NT2/D1 (cell line): ENCODE measurements at regions not wholly inside any gene's neighbourhood (a gene's known extent, or its start where the extent isn't known, plus 50 kb on each side); places are given as distances from the start of the nearest gene placed in this dataset.

Experiments used
- DNase-seq: peaks from one replicate; pipeline ENCODE4 v3.0.0-alpha.2; 2011; ENCODE audit warnings: low read depth, low spot score
- H3K27me3 ChIP-seq: 2 replicates; pipeline ENCODE4 v1.6.0; 2011; ENCODE audit warnings: mild to moderate bottlenecking; ENCODE audit not compliant: insufficient read length, insufficient read depth
- H3K36me3 ChIP-seq: 2 replicates; pipeline ENCODE4 v1.6.1; 2011; ENCODE audit warnings: mild to moderate bottlenecking, low read length, mixed read lengths; ENCODE audit not compliant: insufficient read depth, insufficient read length
- H3K4me1 ChIP-seq: 2 replicates; pipeline ENCODE4 v1.5.1; 2011; ENCODE audit not compliant: insufficient read depth, insufficient read length
- H3K4me3 ChIP-seq: 2 replicates; pipeline ENCODE4 v1.5.1; 2011; ENCODE audit warnings: low read depth; ENCODE audit not compliant: insufficient read length
- H3K9ac ChIP-seq: 2 replicates; pipeline ENCODE4 v1.6.0; 2011; ENCODE audit warnings: low read depth; ENCODE audit not compliant: insufficient read length
- H3K9me3 ChIP-seq: 2 replicates; pipeline ENCODE4 v1.5.1; 2011; ENCODE audit warnings: mild to moderate bottlenecking, low read length; ENCODE audit not compliant: insufficient read depth
- SUZ12 ChIP-seq: IDR thresholded peaks from 2 replicates; pipeline ENCODE4 v1.6.1; 2011; ENCODE audit not compliant: insufficient read length, insufficient read depth; ENCODE audit errors: extremely low read depth
- YY1 ChIP-seq: IDR thresholded peaks from 2 replicates; pipeline ENCODE4 v1.6.1; 2011; ENCODE audit not compliant: insufficient read length, insufficient read depth
- ZNF274 ChIP-seq: IDR thresholded peaks from 2 replicates; pipeline ENCODE4 v1.6.1; 2011; ENCODE audit warnings: mild to moderate bottlenecking, low read depth, low read length

GRCh38 chr4:23169608-23170311 lies 477.0 kb downstream of the GBA3 start:
- Histone ChIP-seq H3K9ac (no peak overlapping the region), H3K4me1 (no peaks in the 10 kb centered on the region), H3K9me3 (no peaks in the 10 kb centered on the region; the same call in 1 of the 2 replicates), H3K4me3 (no peak overlapping the region), H3K36me3 (no peaks in the 10 kb centered on the region), H3K27me3 (no peaks in the 10 kb centered on the region)
- no peak for DNase-seq
- TF ChIP-seq ZNF274 (no peak), SUZ12 (no peak), YY1 (no peak)

GRCh38 chr4:23166919-23167318 lies 474.2 kb downstream of the GBA3 start:
- TF ChIP-seq YY1: no peak
- no peak for TF ChIP-seq SUZ12
- TF ChIP-seq ZNF274: no peak
- no peak for DNase-seq
- no peaks in the 10 kb centered on the region for H3K36me3 ChIP-seq
- no peak overlapping the region for H3K9ac ChIP-seq
- no peaks in the 10 kb centered on the region for H3K9me3 ChIP-seq
- H3K4me1 ChIP-seq: no peaks in the 10 kb centered on the region
- no peaks in the 10 kb centered on the region for H3K27me3 ChIP-seq
- no peak overlapping the region for H3K4me3 ChIP-seq

GRCh38 chr4:23166407-23166806 lies 473.7 kb downstream of the GBA3 start:
- H3K9ac ChIP-seq: no peak overlapping the region
- no peaks in the 10 kb centered on the region for H3K4me1 ChIP-seq
- no peaks in the 10 kb centered on the region for H3K36me3 ChIP-seq
- DNase-seq: no peak
- no peaks in the 10 kb centered on the region for H3K27me3 ChIP-seq
- TF ChIP-seq YY1 (no peak), ZNF274 (no peak), SUZ12 (no peak)
- no peaks in the 10 kb centered on the region for H3K9me3 ChIP-seq
- H3K4me3 ChIP-seq: no peak overlapping the region

- no peak for DNase-seq
- Histone ChIP-seq H3K4me1 (no peaks in the 10 kb centered on the region), H3K9ac (no peak overlapping the region), H3K4me3 (no peak overlapping the region), H3K9me3 (no peaks in the 10 kb centered on the region), H3K36me3 (no peaks in the 10 kb centered on the region), H3K27me3 (no peaks in the 10 kb centered on the region)
- TF ChIP-seq YY1 (no peak), ZNF274 (no peak)
Observed at GRCh38 chr4:23165669-23166068, 472.9 kb downstream of the GBA3 start.

GRCh38 chr4:23163647-23164436 lies 471.1 kb downstream of the GBA3 start:
- DNase-seq: peak; percentile 18
- H3K9me3 ChIP-seq: no peaks in the 10 kb centered on the region
- H3K36me3 ChIP-seq: no peaks in the 10 kb centered on the region
- H3K4me1 ChIP-seq: no peaks in the 10 kb centered on the region
- no peak overlapping the region for H3K9ac ChIP-seq
- H3K4me3 ChIP-seq: no peak overlapping the region
- TF ChIP-seq ZNF274 (no peak), YY1 (no peak), SUZ12 (no peak)
- H3K27me3 ChIP-seq: no peaks in the 10 kb centered on the region

GRCh38 chr4:23162275-23162674 lies 469.5 kb downstream of the GBA3 start:
- H3K36me3 ChIP-seq: no peaks in the 10 kb centered on the region
- no peaks in the 10 kb centered on the region for H3K9me3 ChIP-seq
- no peak overlapping the region for H3K4me3 ChIP-seq
- no peak for TF ChIP-seq YY1
- no peak for TF ChIP-seq ZNF274
- TF ChIP-seq SUZ12: no peak
- no peaks in the 10 kb centered on the region for H3K4me1 ChIP-seq
- no peaks in the 10 kb centered on the region for H3K27me3 ChIP-seq
- DNase-seq: no peak
- no peak overlapping the region for H3K9ac ChIP-seq

GRCh38 chr4:23161787-23162186 lies 469.1 kb downstream of the GBA3 start:
- Histone ChIP-seq H3K27me3 (no peaks in the 10 kb centered on the region), H3K4me3 (no peak overlapping the region), H3K9me3 (no peaks in the 10 kb centered on the region), H3K9ac (no peak overlapping the region), H3K36me3 (no peaks in the 10 kb centered on the region), H3K4me1 (no peaks in the 10 kb centered on the region)
- peak; percentile 57 for DNase-seq
- no peak for TF ChIP-seq ZNF274
- no peak for TF ChIP-seq YY1
- TF ChIP-seq SUZ12: no peak
